ENCODE measurements at regions not wholly inside any gene's neighbourhood (a gene's known extent, or its start where the extent isn't known, plus 50 kb on each side); places are given as distances from the start of the nearest gene placed in this dataset.

GRCh38 chr2:20526708-20527107 lies 79.8 kb downstream of the RHOB start:
- H2BK5ac ChIP-seq (ENCODE audit: low read depth, low read length) = no peak overlapping the region
- H2AFZ ChIP-seq (ENCODE audit: low read length) = no peak overlapping the region
- 75% methylated on average over 5 of the region's 5 CpGs; no CpG with 5 or more reads in 1 of the 2 experiments for WGBS, 2 experiments (ENCODE audit: extremely low coverage in 1 of 2, insufficient coverage in 1 of 2, insufficient read length in 1 of 2, insufficient replicate concordance in 2 of 2, low coverage in 1 of 2, low lambda C conversion rate in 2 of 2, missing lambda C conversion rate in 1 of 2)
- no peak overlapping the region for H4K91ac ChIP-seq (replicated peaks; ENCODE audit: insufficient read length, low read length)
- H3K9ac ChIP-seq (replicated peaks in 1 of 4; ENCODE audit: extremely low read depth in 1 of 4, low read depth in 3 of 4, low read length in 3 of 4) = no peak overlapping the region
- H3K56ac ChIP-seq (replicated peaks; ENCODE audit: insufficient read length, low read depth, low read length) = no peak overlapping the region
- ChIA-PET CTCF (ENCODE audit: partially characterized antibody) (interaction anchor here (0.8 to 3.7 kb wide), 3 partner anchors 9 to 106 kb away, joined by 3 to 17 read pairs (median 6); no protein-coding TSS in a partner anchor), POLR2A (ENCODE audit: partially characterized antibody) (no interaction called here)
- no peak overlapping the region for H4K5ac ChIP-seq (ENCODE audit: insufficient read length, low read depth, low read length)
- no peaks in the 10 kb centered on the region for H3K79me2 ChIP-seq (ENCODE audit: control insufficient read depth in 1 of 2, insufficient read depth in 2 of 2, low read length in 2 of 2)
- H3K79me1 ChIP-seq (ENCODE audit: low read depth, low read length) = no peaks in the 10 kb centered on the region
- no peaks in the 10 kb centered on the region for H4K20me1 ChIP-seq (replicated peaks in 1 of 2; ENCODE audit: control insufficient read depth in 1 of 2, insufficient read depth in 2 of 2, low read length in 2 of 2)
- H3K4me2 ChIP-seq (ENCODE audit: insufficient read depth in 1 of 2, low read depth in 2 of 2, low read length in 2 of 2) = no peak overlapping the region
- no peak for TF ChIP-seq RNF2 (IDR thresholded peaks at IDR 0.05; ENCODE audit: borderline replicate concordance, low read depth, low read length, missing control alignments, poor library complexity, severe bottlenecking)
- no peak for TF ChIP-seq JUND (IDR thresholded peaks at IDR 0.05; ENCODE audit: low read length)
- no peak for TF ChIP-seq NANOG (IDR thresholded peaks at IDR 0.05; ENCODE audit: insufficient read depth, low read depth, low read length, poor library complexity, severe bottlenecking)
- no peak for TF ChIP-seq POU5F1 (IDR thresholded peaks at IDR 0.05; ENCODE audit: low read depth, low read length)
- no peak for TF ChIP-seq TAF7 (optimal IDR thresholded peaks at IDR 0.05; ENCODE audit: borderline replicate concordance, low read depth, low read length)
- no peak for TF ChIP-seq SRF (IDR thresholded peaks at IDR 0.05; ENCODE audit: low read depth, low read length)
- TF ChIP-seq SAP30 (IDR thresholded peaks at IDR 0.05; ENCODE audit: insufficient read depth, insufficient replicate concordance, low read length) = no peak
- TF ChIP-seq POLR2A (IDR thresholded peaks at IDR 0.05; ENCODE audit: control extremely low read depth in 1 of 2, low read depth in 2 of 2, low read length in 2 of 2) = no peak
- TF ChIP-seq RBBP5 (IDR thresholded peaks at IDR 0.05; ENCODE audit: borderline replicate concordance, low read depth, low read length) = no peak
- no peak for TF ChIP-seq BRCA1 (IDR thresholded peaks at IDR 0.05; ENCODE audit: low read depth, low read length)
- TF ChIP-seq GTF2F1 (IDR thresholded peaks at IDR 0.05; ENCODE audit: borderline replicate concordance, low read depth, low read length) = no peak
- no peak for TF ChIP-seq EP300 (IDR thresholded peaks at IDR 0.05; ENCODE audit: borderline replicate concordance in 1 of 2, low read depth in 2 of 2, low read length in 2 of 2)
- no peak for TF ChIP-seq NRF1 (IDR thresholded peaks at IDR 0.05; ENCODE audit: low read depth, low read length)
- no peaks in the 10 kb centered on the region; a peak in 2 of 7 replicates for H3K4me1 ChIP-seq (replicated peaks in 1 of 4; ENCODE audit: control insufficient read depth in 3 of 4, insufficient read depth in 4 of 4, low read length in 3 of 4)
- no peaks in the 10 kb centered on the region for H3K23me2 ChIP-seq (ENCODE audit: low read depth, low read length)
- no peak overlapping the region for H3K27ac ChIP-seq (ENCODE audit: low read depth, low read length)
- no peak overlapping the region for H3K14ac ChIP-seq (ENCODE audit: insufficient read length)
- no peak overlapping the region for H2BK12ac ChIP-seq (ENCODE audit: low read depth, low read length)
- no peak overlapping the region for H2AK5ac ChIP-seq (ENCODE audit: low read depth, low read length)
- no peak overlapping the region for H3K4ac ChIP-seq (replicated peaks; ENCODE audit: insufficient read length, low read depth, low read length)
- no peaks in the 10 kb centered on the region; a peak in 1 of 7 replicates for H3K27me3 ChIP-seq (replicated peaks in 1 of 4; ENCODE audit: control insufficient read depth in 3 of 4, extremely low read depth in 1 of 4, insufficient read depth in 3 of 4, low read length in 3 of 4)
- FAIRE-seq (no peak), DNase-seq (ENCODE audit: low read depth in 1 of 2, low spot score in 2 of 2) (no peak)
- no peaks in the 10 kb centered on the region for H3K36me3 ChIP-seq (ENCODE audit: control insufficient read depth in 2 of 4, insufficient read depth in 4 of 4, low read length in 3 of 4)
- H2BK20ac ChIP-seq (ENCODE audit: low read length) = no peak overlapping the region
- H2BK120ac ChIP-seq (replicated peaks; ENCODE audit: low read depth, low read length) = no peak overlapping the region
- peak overlapping the region; percentile 75; the same call in 1 of the 2 replicates for H4K8ac ChIP-seq (ENCODE audit: extremely low read depth, insufficient read depth, low read length)
- no peak overlapping the region for H3K4me3 ChIP-seq (ENCODE audit: extremely low read depth in 1 of 4, insufficient read depth in 2 of 4, low read depth in 3 of 4, low read length in 4 of 4)
- H2BK15ac ChIP-seq (ENCODE audit: low read length) = no peak overlapping the region
- no peaks in the 10 kb centered on the region for H3K9me3 ChIP-seq (ENCODE audit: insufficient read depth in 2 of 2, low read depth in 1 of 2, low read length in 1 of 2)
- H3K23ac ChIP-seq (ENCODE audit: insufficient read length) = no peak overlapping the region
- no peak overlapping the region for H3K18ac ChIP-seq (ENCODE audit: extremely low read depth, low read length)
